GM08714 (cell line): ENCODE measurements at regions not wholly inside any gene's neighbourhood (a gene's known extent, or its start where the extent isn't known, plus 50 kb on each side); places are given as distances from the start of the nearest gene placed in this dataset.
"Not testable (repeated sequence)": the region's sequence is repeated elsewhere in the genome, so short reads cannot be mapped to it uniquely, and the experiment has no call there.

Experiments used
- H3K4me3 ChIP-seq: fragments of 200-500 bp; sonication (Bioruptor generic); 2 replicates; pipeline ENCODE4 v1.5.1; 2014; ENCODE audit warnings: mild to moderate bottlenecking, low read length, inconsistent platforms
- ZNF274 ChIP-seq: IDR thresholded peaks from 2 replicates; pipeline ENCODE4 v1.6.1; 2012; ENCODE audit warnings: mild to moderate bottlenecking, low read depth, low read length

- TF ChIP-seq ZNF274 = no peak
- no peak overlapping the region for H3K4me3 ChIP-seq
Measured at GRCh38 chr4:24186466-24186865, 296.6 kb upstream of the PPARGC1A start.

DNA sequence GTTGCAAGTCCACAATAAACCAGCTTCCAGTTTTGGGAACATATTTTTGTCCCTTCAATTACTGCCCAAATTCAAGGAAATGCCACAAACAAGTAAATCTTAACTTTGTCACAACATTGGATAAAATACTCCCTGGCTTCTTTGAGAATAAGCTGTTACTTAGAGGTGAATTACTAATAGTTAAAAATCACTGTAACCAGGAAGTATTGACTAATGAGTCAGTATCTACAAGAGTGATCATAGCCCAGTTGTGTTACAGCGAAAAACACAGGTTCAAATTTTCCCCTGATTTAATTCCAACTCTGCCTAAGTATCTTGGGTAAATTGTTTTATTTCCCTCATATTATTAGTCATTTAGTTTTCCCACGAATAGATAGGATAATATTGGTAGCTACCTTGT lies 291.2 kb upstream of the PPARGC1A start:
- TF ChIP-seq ZNF274 = no peak
- no peak overlapping the region for H3K4me3 ChIP-seq

GRCh38 chr4:24180586-24180985 lies 290.7 kb upstream of the PPARGC1A start:
- no peak for TF ChIP-seq ZNF274

GRCh38 chr4:24179201-24179840 lies 289.5 kb upstream of the PPARGC1A start:
- TF ChIP-seq ZNF274 = no peak
- no peak overlapping the region for H3K4me3 ChIP-seq

More at GRCh38 chr4:24180586-24180985, 290.7 kb upstream of the PPARGC1A start:
- H3K4me3 ChIP-seq = no peak overlapping the region

DNA sequence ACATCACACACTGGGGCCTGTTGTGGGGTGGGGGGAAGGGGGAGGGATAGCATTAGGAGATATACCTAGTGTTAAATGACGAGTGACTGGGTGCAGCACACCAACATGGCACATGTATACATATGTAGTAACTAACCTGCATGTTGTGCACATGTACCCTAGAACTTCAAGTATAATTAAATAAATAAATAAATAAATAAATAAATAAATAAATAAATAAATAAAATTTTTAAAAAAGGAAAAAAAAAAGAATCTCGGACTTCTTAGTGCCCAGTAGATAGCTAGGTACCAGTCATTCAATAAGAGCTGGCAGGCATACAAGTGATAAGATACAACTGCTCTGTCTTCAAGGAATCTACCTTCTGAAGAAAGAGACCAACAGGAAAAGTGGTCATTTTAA lies 287.6 kb upstream of the PPARGC1A start:
- not testable (repeated sequence) for H3K4me3 ChIP-seq

- no peak overlapping the region for H3K4me3 ChIP-seq
- TF ChIP-seq ZNF274 = no peak
Measured at GRCh38 chr4:24175707-24176106, 285.9 kb upstream of the PPARGC1A start.

GRCh38 chr4:24174602-24175001 lies 284.8 kb upstream of the PPARGC1A start:
- TF ChIP-seq ZNF274 = no peak
- no peak overlapping the region for H3K4me3 ChIP-seq

DNA sequence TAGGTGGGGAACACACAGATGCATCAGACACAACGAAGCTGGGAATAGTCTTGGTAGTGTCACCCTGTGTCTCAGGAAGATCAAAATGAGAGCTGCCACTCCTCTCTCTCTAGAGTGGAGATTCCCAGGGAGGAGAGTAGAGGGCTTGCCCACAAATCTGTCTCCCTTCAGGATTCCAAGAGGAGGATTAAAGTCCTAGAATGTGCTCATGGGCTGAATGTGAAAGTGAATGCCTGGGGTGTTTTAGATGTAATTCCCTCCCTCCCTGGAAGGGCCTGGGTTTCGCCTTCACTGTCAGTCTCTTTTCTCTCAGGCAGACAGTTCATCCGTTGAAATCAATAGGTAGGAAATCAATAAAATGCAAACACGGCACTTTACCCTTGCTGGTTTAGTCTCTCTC lies 282.6 kb upstream of the PPARGC1A start:
- H3K4me3 ChIP-seq = no peak overlapping the region
- TF ChIP-seq ZNF274 = no peak

DNA sequence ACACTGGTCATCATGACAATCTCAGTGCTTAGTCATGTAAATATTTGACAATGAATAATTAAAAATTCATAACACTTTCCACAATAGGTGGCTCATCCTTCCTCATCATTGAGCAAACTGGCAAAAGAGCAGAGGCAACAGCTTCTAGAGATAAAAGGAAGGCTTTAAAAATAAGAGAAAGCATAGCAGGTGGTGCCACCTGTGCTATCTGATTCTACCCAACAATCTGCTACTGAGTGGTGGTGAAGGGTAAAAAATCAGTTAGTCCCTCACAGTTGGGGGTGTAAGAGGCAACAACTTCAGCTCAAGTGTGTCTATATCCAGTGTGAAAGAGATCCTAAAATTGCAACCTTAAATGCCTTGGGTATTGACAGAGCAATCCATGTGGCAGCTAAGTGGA lies 280.1 kb upstream of the PPARGC1A start:
- no peak overlapping the region for H3K4me3 ChIP-seq
- no peak for TF ChIP-seq ZNF274

DNA sequence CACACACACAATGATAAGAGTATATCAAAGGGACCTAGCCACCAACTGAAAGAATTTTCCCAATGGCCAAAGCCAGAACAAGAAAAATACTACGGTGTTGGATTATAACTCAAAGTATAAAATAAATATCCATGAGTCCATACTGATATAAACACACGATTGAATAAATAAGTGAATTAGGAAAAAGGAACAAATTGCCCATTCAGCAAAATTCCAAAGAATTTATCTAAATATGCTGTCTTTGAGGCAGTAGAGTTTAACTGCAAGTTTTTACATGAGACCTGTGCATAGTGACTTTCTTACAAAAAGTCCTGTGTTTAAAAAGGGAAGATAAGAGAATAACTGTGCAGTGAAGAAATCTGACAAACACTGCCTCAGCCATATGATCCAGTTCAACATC lies 278.8 kb upstream of the PPARGC1A start:
- no peak overlapping the region for H3K4me3 ChIP-seq
- TF ChIP-seq ZNF274 = no peak

DNA sequence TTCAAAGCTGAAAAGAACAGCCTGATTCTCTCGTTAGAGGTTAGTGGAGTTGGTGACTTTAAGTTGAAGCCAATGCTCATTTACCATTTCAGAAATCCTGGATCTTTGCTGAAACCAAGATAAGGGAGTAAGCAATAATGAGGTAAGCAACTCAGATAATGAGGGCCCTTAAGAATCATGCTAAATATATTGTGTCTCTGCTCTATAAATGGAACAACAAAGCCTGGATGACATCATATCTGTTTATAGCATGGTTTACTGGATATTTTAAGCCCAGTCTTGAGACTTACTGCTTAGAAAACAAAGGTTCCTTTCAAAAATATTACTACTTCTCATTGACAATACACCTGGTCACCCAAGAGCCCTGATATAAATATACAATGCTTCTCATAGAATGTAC lies 276.7 kb upstream of the PPARGC1A start:
- TF ChIP-seq ZNF274 = no peak
- H3K4me3 ChIP-seq = no peak overlapping the region

GRCh38 chr4:24164797-24165196 lies 274.9 kb upstream of the PPARGC1A start:
- no peak overlapping the region for H3K4me3 ChIP-seq
- TF ChIP-seq ZNF274 = no peak

GRCh38 chr4:24164054-24164693 lies 274.3 kb upstream of the PPARGC1A start:
- H3K4me3 ChIP-seq = no peak overlapping the region
- TF ChIP-seq ZNF274 = no peak

DNA sequence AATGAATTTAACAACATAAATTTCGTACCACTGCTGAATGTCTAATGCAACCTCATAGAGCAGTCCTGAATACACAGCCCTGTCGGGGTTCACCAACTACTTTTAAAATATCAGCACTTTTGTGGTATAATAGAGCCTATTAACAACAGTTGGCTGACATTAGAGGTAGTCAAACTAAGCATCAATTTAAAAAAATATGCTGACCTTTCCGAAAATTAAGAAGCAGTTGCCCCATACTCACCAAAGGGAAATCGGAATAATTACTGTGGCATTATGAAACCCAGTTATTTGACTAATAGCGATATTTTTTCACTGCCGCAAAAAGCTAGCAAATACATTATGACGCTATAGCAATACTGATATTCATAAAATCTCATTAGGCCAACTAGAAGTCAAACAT lies 273.5 kb upstream of the PPARGC1A start:
- no peak overlapping the region for H3K4me3 ChIP-seq
- no peak for TF ChIP-seq ZNF274

DNA sequence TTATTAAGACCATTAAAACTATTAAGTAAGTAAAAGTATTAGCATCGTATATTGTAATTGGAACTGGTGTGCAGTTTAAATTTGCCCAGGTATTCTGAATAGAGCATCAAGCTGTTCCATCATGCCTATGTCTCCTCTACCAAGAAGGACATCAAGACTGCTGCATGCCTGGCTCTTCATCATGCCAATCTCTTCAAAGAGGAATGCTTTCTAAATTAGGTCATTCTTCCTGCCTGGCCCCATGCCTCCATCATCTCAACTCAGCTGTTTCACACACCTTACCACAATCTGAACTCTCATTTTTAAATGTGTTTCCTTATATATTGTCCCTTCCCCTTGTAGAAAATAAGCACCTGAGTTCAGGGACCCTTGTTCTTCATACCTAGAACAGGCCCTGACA lies 270.5 kb upstream of the PPARGC1A start:
- no peak overlapping the region for H3K4me3 ChIP-seq
- no peak for TF ChIP-seq ZNF274

DNA sequence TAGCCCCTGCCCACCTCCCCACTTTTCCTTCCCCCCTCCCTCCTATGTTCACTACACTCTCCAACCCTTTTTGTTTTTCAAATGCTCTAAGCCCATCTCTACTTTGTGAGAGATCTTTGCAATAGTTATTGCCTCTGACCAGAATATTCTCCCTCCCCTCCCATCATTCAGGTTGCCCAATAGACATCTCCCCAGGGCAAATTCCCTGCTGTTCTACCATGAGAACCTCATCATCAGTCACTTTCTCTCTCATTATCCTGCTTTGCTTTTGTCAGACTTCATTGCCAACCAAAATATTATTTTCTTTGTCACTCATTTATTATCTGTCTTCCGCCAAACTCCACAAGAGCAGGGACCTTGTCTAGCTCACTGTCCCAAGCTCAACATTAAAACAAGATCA lies 268.2 kb upstream of the PPARGC1A start:
- TF ChIP-seq ZNF274 = no peak

More for the DNA sequence above, 268.2 kb upstream of the PPARGC1A start:
- no peak overlapping the region for H3K4me3 ChIP-seq
